GM12891 (cell line): ENCODE measurements at regions not wholly inside any gene's neighbourhood (a gene's known extent, or its start where the extent isn't known, plus 50 kb on each side); places are given as distances from the start of the nearest gene placed in this dataset.

Experiments
- DNase-seq: peaks from one replicate; pipeline ENCODE4 v3.0.0; 2011; ENCODE audit warnings: low spot score; ENCODE audit not compliant: insufficient read length
- FAIRE-seq: peaks from 2 replicates; lab custom pipeline; 2011; peaks lifted over from hg19 to GRCh38; lab: Jason Lieb, UNC
- PAX5 ChIP-seq: IDR thresholded peaks from 2 replicates; pipeline ENCODE4 v1.6.1; 2011; ENCODE audit warnings: low read length, moderate library complexity, mild to moderate bottlenecking; ENCODE audit not compliant: insufficient read depth, severe bottlenecking
- POLR2A ChIP-seq: IDR thresholded peaks from 2 replicates; pipeline ENCODE4 v1.6.1; 2011; ENCODE audit warnings: low read depth, low read length, control low read depth
- POLR2AphosphoS5 ChIP-seq: IDR thresholded peaks from 2 replicates; pipeline ENCODE4 v1.6.1; 2011; ENCODE audit warnings: low read depth, low read length, control low read depth
- POU2F2 ChIP-seq: IDR thresholded peaks from 2 replicates; pipeline ENCODE4 v1.6.1; 2011; ENCODE audit warnings: low read depth, mild to moderate bottlenecking, control low read depth, low read length, moderate library complexity
- SPI1 ChIP-seq: IDR thresholded peaks from 2 replicates; pipeline ENCODE4 v1.6.1; 2011; ENCODE audit warnings: low read depth, low read length, control low read depth
- TAF1 ChIP-seq: IDR thresholded peaks from 2 replicates; pipeline ENCODE4 v1.6.1; 2011; ENCODE audit warnings: low read depth, low read length, control low read depth

DNA sequence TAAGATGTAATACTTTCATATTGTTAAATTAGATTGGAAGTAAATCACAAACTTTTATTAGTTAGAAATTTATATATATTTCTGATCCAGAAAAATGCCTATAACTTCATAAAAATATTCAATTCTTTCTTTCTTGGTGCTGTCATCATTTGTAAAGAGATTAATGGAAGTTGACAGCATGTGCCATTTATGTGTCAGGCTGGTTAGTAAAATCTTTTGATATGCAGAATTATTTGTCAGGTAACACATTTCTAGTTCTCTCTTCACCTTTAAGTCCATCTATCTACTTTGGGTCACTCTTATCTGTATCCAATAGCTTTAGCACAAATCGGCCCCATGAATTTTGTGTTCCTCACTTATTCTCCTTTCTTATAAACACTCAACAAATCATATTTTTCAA is 102.9 kb downstream of the ISL1 start:
- TF ChIP-seq SPI1 (no peak), TAF1 (no peak), PAX5 (no peak), POU2F2 (no peak), POLR2AphosphoS5 (no peak), POLR2A (no peak)
- FAIRE-seq (no peak), DNase-seq (no peak)

DNA sequence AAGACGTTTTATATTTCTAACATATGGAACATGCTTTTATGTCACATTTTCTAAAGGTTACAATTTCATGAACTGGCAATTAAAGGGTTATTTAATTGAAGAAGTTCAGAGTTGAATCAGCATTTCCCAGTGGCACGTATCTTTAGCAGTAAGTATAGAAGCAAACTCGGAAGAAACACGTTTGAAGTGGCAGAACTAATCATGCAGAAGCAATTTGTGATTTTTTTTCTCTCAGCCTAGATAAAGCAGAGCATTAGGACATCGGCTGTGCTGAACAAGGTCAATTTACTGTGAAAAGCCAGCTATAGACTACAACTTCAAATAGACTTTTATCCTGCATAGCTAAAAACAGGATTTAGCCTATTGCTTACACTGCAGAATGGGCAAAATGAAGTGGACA is 104.7 kb downstream of the ISL1 start:
- FAIRE-seq (no peak), DNase-seq (no peak)
- no peak for TF ChIP-seq POLR2AphosphoS5
- no peak for TF ChIP-seq POU2F2
- TF ChIP-seq SPI1, result no peak
- TF ChIP-seq TAF1, result no peak
- no peak for TF ChIP-seq PAX5

DNA sequence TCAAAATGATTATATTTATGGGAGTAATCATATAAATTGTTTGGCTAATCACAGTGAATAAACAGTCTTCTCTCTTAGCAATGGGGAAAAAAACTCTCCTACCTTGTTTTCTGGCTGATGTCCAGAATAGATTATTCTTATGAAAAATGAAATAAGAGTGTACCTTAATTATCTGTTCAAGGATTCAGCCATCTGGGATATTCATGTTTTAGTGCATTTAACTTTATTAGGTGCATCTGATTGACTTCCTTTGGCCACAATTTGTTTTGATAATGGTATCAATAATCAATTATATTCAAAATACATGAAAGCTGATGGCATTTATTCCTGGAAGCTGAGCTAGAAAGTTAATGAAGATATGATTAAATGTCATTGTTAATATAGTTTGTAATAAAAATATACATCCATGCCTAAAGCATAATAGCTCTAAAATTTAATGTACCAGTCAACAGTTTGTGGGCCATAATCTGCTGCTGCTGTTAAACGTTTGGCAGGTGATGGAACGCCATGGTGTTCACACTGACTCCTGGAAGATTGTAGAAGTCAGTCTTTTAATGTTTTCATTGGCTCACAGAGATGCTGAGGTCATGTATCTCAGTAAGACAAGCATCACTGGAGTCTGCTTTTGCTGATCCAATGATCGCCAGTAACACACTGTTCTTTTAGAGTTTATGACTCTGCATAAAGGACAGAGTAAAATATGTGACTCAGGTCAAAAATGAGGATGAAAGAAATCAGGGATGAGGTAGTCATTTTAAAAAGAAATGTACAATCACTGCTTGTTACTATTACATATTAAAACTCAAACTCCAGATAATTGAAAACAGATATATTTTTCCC is 105.8 kb downstream of the ISL1 start:
- no peak for TF ChIP-seq SPI1
- no peak for TF ChIP-seq POU2F2
- no peak for TF ChIP-seq PAX5
- no peak for TF ChIP-seq TAF1
- TF ChIP-seq POLR2AphosphoS5, result no peak
- TF ChIP-seq POLR2A, result no peak
- no peak for DNase-seq
- FAIRE-seq, result no peak

DNA sequence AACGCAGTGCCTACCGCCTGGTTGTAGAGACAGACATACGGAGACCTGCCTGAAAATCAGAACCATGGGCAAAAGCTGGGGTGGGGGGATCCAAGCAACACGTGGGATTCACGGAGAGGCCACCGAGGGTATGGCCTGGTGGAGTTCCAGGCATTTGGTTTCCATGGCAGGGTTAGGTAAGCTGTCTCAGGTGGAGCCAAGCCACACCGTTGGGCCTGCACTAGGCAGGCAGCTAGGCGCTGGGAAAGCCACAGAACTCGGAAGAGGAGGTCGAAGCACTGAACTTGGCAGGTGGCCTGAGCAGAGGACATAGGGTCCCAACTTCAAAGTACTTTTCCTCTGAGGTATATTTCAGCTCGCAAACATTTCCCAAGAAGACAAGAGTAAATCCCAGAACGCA is 111.6 kb downstream of the ISL1 start:
- DNase-seq (no peak), FAIRE-seq (no peak)
- TF ChIP-seq PAX5 (no peak), POU2F2 (no peak), TAF1 (no peak), POLR2AphosphoS5 (no peak), SPI1 (no peak), POLR2A (no peak)

DNA sequence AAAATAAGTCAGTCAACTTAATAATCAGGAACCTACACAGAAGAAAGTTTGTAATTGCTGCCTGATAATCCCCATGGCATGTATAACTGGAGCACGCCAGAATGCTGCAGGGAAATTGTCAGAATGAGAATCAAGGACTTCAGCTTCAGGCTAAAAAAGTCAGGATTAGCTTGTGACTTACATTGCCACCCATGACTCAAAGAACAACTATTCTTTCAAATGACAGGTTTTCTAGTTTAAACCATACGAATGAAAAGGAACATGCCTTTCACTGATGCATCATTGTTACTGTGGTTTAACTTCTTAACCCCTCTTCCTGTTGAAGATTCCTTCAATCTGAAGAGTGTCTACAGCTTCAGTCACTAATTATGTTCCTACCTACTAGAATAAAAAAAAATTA is 112.4 kb downstream of the ISL1 start:
- FAIRE-seq (no peak), DNase-seq (no peak)
- TF ChIP-seq POLR2A (no peak), TAF1 (no peak), POLR2AphosphoS5 (no peak), SPI1 (no peak), POU2F2 (no peak), PAX5 (no peak)

DNA sequence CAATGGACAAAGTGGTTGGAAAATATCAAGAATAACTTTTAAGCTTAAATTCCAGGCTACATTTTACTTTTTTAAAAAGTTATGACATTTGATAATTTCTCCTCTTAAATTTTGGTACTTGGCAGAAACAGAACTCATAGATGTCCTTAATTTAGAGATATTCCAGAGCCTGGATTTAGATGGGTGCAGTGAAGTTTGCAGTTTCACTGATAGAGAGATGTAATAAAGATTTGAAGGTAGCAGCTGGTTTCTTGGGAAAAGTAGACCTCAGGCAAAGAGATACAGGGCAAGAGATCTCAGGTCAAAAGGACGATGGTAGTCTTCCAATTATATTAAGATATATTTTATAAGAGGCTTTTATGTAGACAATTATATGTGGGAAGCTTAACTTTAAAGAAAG is 134.6 kb downstream of the ISL1 start:
- DNase-seq, result no peak
- FAIRE-seq, result no peak
- TF ChIP-seq PAX5, result no peak
- no peak for TF ChIP-seq POLR2A
- no peak for TF ChIP-seq POU2F2
- no peak for TF ChIP-seq SPI1
- no peak for TF ChIP-seq POLR2AphosphoS5
- no peak for TF ChIP-seq TAF1

DNA sequence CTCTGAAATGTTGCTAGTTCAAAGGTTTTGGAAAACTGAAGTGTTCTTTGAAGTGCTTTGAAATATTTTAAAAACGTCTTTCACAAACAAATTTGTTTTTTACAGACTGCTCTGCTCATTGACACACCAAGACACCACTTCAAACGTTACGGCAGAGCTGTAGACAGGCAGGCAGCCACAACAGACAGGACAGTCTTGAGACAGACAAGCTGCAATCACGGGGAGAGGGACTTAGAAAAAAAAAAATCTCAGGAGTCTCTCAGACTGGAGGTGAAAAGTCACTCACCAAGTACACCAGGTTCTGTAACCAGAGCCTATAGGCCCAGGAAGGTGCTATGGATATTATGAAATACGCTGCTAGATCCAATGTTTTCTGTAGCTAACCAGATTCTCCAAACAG is 135.4 kb downstream of the ISL1 start:
- TF ChIP-seq POU2F2, result no peak
- TF ChIP-seq POLR2AphosphoS5, result no peak
- TF ChIP-seq TAF1, result no peak
- TF ChIP-seq PAX5, result no peak
- TF ChIP-seq POLR2A, result no peak
- no peak for TF ChIP-seq SPI1
- DNase-seq (no peak), FAIRE-seq (no peak)

DNA sequence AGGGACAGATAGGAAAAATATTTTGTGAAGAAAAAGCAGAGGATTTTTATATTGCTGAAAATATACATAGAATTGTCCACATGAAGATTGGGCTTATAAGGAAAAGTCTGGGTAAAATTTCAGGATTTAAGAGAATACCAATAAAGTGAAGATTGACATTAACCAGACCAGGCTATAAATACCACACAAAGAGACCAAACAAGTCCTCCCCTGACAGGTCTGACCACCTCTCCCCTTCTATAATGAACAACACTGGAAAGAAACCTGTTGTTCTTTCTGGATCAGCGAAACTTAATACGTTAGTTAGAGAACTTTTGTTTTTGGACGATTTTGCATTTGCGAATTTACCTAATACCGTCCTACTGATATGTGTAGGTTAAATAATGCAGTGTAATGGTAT is 138.3 kb downstream of the ISL1 start:
- DNase-seq (no peak), FAIRE-seq (no peak)
- TF ChIP-seq SPI1 (no peak), POLR2A (no peak), PAX5 (no peak), TAF1 (no peak), POU2F2 (no peak), POLR2AphosphoS5 (no peak)

DNA sequence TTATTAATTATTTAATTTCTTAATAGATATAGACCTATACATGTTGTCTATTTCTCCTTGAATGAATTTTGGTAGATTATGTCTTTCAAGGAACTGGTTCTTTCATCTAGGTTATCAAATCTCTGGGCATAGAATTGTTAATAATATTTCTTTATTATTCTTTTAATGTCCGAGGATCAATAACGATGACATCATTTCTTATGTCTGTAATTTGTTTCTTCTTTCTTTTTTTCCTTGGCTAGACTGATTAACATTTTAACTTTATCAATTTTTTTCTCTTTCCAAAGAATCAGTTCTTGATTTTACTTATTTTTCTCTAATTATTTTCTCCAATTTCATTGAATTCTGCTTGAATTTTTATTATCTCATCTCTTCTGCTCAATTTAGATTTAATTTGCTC is 156.0 kb downstream of the ISL1 start:
- FAIRE-seq, result no peak
- no peak for DNase-seq
- TF ChIP-seq SPI1 (no peak), TAF1 (no peak), POLR2AphosphoS5 (no peak), POU2F2 (no peak), PAX5 (no peak), POLR2A (no peak)
